WTC11 (cell line): ENCODE measurements at regions not wholly inside any gene's neighbourhood (a gene's known extent, or its start where the extent isn't known, plus 50 kb on each side); places are given as distances from the start of the nearest gene placed in this dataset.
A peak's percentile ranks its signal among the peaks of the same experiment; 100 is the strongest.

Experiments used
- ATAC-seq: fragments of 200-7000 bp; cut with Tn5 transposase; 2 replicates; pipeline ENCODE4 v1.10.0; 2021; ENCODE audit warnings: mild to moderate bottlenecking, moderate library complexity
- CTCF ChIA-PET: fragments of 300-600 bp; sonication (Branson Sonifier 250); formaldehyde crosslinking; loops from one replicate; lab custom pipeline; 2021; ENCODE audit warnings: antibody characterized with exemption; lab: Charles Lee
- POLR2A ChIA-PET: fragments of 350-600 bp; sonication (Branson Sonifier 250); formaldehyde crosslinking; loops from one replicate; lab custom pipeline; 2021; ENCODE audit warnings: antibody characterized with exemption; lab: Charles Lee
- DNase-seq: peaks from one replicate; pipeline ENCODE4 v3.0.0; 2021; ENCODE audit warnings: low spot score
- H3K27ac Mint-ChIP-seq: 2 replicates; pipeline ENCODE4 v1.8.0; 2021; ENCODE audit warnings: mixed read lengths
- H3K27me3 Mint-ChIP-seq: 2 replicates; pipeline ENCODE4 v1.8.0; 2021; ENCODE audit warnings: low read depth, mild to moderate bottlenecking, moderate library complexity, mixed read lengths
- H3K36me3 Mint-ChIP-seq: 2 replicates; pipeline ENCODE4 v1.8.0; 2021; ENCODE audit warnings: mixed read lengths
- H3K4me1 Mint-ChIP-seq: 2 replicates; pipeline ENCODE4 v1.8.0; 2022; ENCODE audit warnings: mixed read lengths
- H3K4me3 Mint-ChIP-seq: 2 replicates; pipeline ENCODE4 v1.8.0; 2021; ENCODE audit warnings: mild to moderate bottlenecking, moderate library complexity, mixed read lengths
- H3K9me3 Mint-ChIP-seq: 2 replicates; pipeline ENCODE4 v1.8.0; 2021; ENCODE audit warnings: mixed read lengths
- AFF4 ChIP-seq: sonication (generic); formaldehyde crosslinking; IDR thresholded peaks from 2 replicates; pipeline ENCODE4 v1.8.1; 2023; ENCODE audit warnings: mild to moderate bottlenecking, missing genetic modification reagents, borderline replicate concordance
- CDX4 ChIP-seq: fragments of 250-450 bp; sonication (Bioruptor Pico); IDR thresholded peaks from 2 replicates; pipeline ENCODE4 v1.9.0; 2021; ENCODE audit warnings: moderate library complexity, mild to moderate bottlenecking, inconsistent platforms, borderline replicate concordance
- FOXJ3 ChIP-seq: sonication (generic); formaldehyde crosslinking; IDR thresholded peaks from 2 replicates; pipeline ENCODE4 v1.9.0; 2021; ENCODE audit warnings: missing genetic modification reagents, mild to moderate bottlenecking, borderline replicate concordance
- IRF2 ChIP-seq: sonication (generic); formaldehyde crosslinking; IDR thresholded peaks from 2 replicates; pipeline ENCODE4 v1.8.0; 2022; ENCODE audit warnings: low read depth, missing genetic modification reagents, borderline replicate concordance
- JAZF1 ChIP-seq: fragments of 250-450 bp; sonication (Bioruptor Pico); IDR thresholded peaks from 2 replicates; pipeline ENCODE4 v1.9.0; 2021; ENCODE audit warnings: moderate library complexity, mild to moderate bottlenecking, inconsistent platforms
- NFATC4 ChIP-seq: fragments of 250-450 bp; sonication (Bioruptor Pico); IDR thresholded peaks from 2 replicates; pipeline ENCODE4 v1.9.0; 2021; ENCODE audit warnings: mild to moderate bottlenecking
- NR3C1 ChIP-seq: sonication (generic); formaldehyde crosslinking; conservative IDR thresholded peaks from 2 replicates; pipeline ENCODE4 v1.8.1; 2023; ENCODE audit warnings: low read depth, mild to moderate bottlenecking, missing genetic modification reagents
- RORB ChIP-seq: fragments of 250-450 bp; sonication (Bioruptor Pico); IDR thresholded peaks from 2 replicates; pipeline ENCODE4 v1.9.0; 2021; ENCODE audit warnings: mild to moderate bottlenecking
- TEAD1 ChIP-seq: sonication (generic); formaldehyde crosslinking; IDR thresholded peaks from 2 replicates; pipeline ENCODE4 v1.8.0; 2022; ENCODE audit warnings: mild to moderate bottlenecking, missing genetic modification reagents
- TP53 ChIP-seq: sonication (generic); formaldehyde crosslinking; IDR thresholded peaks from 2 replicates; pipeline ENCODE4 v1.8.1; 2023; ENCODE audit warnings: mild to moderate bottlenecking, missing genetic modification reagents
- ZNF138 ChIP-seq: sonication (generic); formaldehyde crosslinking; conservative IDR thresholded peaks from 2 replicates; pipeline ENCODE4 v1.8.1; 2022; ENCODE audit warnings: mild to moderate bottlenecking, moderate library complexity, missing genetic modification reagents
- ZNF232 ChIP-seq: sonication (generic); formaldehyde crosslinking; IDR thresholded peaks from 2 replicates; pipeline ENCODE4 v1.8.0; 2022; ENCODE audit warnings: mild to moderate bottlenecking, missing genetic modification reagents
- ZNF396 ChIP-seq: fragments of 250-450 bp; sonication (Bioruptor Pico); IDR thresholded peaks from 2 replicates; pipeline ENCODE4 v1.8.0; 2021; ENCODE audit warnings: mild to moderate bottlenecking, moderate library complexity, borderline replicate concordance
- ZNF423 ChIP-seq: fragments of 250-450 bp; sonication (Bioruptor Pico); IDR thresholded peaks from 2 replicates; pipeline ENCODE4 v2.1.2; 2022; ENCODE audit warnings: mild to moderate bottlenecking, moderate library complexity
- ZNF425 ChIP-seq: fragments of 250-450 bp; sonication (Bioruptor Pico); conservative IDR thresholded peaks from 2 replicates; pipeline ENCODE4 v1.9.0; 2021; ENCODE audit warnings: mild to moderate bottlenecking
- ZNF512 ChIP-seq: sonication (generic); formaldehyde crosslinking; IDR thresholded peaks from 2 replicates; pipeline ENCODE4 v1.8.1; 2022; ENCODE audit warnings: missing genetic modification reagents, borderline replicate concordance

- TF ChIP-seq NFATC4 (CRISPR knock-in tag) (no peak), IRF2 (CRISPR knock-in tag) (no peak), ZNF423 (no peak), ZNF425 (CRISPR knock-in tag) (no peak)
These were observed 289.7 kb upstream of the DPYD start (continued) for GRCh38 chr1:98210563-98210962.

- no peak for DNase-seq
- peak overlapping the region; percentile 24; the same call in 1 of the 2 replicates for H3K27ac Mint-ChIP-seq
- CTCF ChIA-PET, result no interaction called here
- H3K27me3 Mint-ChIP-seq, result peaks cover 62% of the 10 kb centered on the region
- POLR2A ChIA-PET, result no interaction called here
- no peak overlapping the region for H3K4me3 Mint-ChIP-seq
- no peaks in the 10 kb centered on the region for H3K9me3 Mint-ChIP-seq
- peak; percentile 49 for ATAC-seq
- TF ChIP-seq ZNF396 (CRISPR knock-in tag) (no peak), ZNF138 (CRISPR knock-in tag) (no peak), NR3C1 (CRISPR knock-in tag) (no peak), ZNF232 (CRISPR knock-in tag) (no peak), AFF4 (CRISPR knock-in tag) (no peak)
- peaks cover 40% of the 10 kb centered on the region for H3K4me1 Mint-ChIP-seq
- H3K36me3 Mint-ChIP-seq, result no peaks in the 10 kb centered on the region
These were observed 289.2 kb upstream of the DPYD start for GRCh38 chr1:98210064-98210463.

GRCh38 chr1:98205291-98206017, 284.6 kb upstream of the DPYD start:
- peak; percentile 88 for ATAC-seq
- Mint-ChIP-seq H3K27ac (peak overlapping the region; percentile 75), H3K9me3 (no peaks in the 10 kb centered on the region), H3K36me3 (no peaks in the 10 kb centered on the region), H3K27me3 (peaks cover 94% of the 10 kb centered on the region), H3K4me3 (peak overlapping the region; percentile 21), H3K4me1 (peaks cover 52% of the 10 kb centered on the region)
- DNase-seq, result no peak
- POLR2A ChIA-PET, result no interaction called here
- CTCF ChIA-PET, result no interaction called here
- TF ChIP-seq NFATC4 (CRISPR knock-in tag), result no peak
- no peak for TF ChIP-seq ZNF423
- no peak for TF ChIP-seq JAZF1 (CRISPR knock-in tag)
- TF ChIP-seq TEAD1 (CRISPR knock-in tag), result peak; percentile 16; the same call in 1 of the 2 replicates
- no peak for TF ChIP-seq ZNF138 (CRISPR knock-in tag)
- TF ChIP-seq RORB (CRISPR knock-in tag), result no peak
- TF ChIP-seq NR3C1 (CRISPR knock-in tag), result no peak
- TF ChIP-seq TP53 (CRISPR knock-in tag), result no peak
- TF ChIP-seq CDX4 (CRISPR knock-in tag), result no peak
- peak; percentile 99 for TF ChIP-seq ZNF512 (CRISPR knock-in tag)
- TF ChIP-seq FOXJ3 (CRISPR knock-in tag), result no peak
- TF ChIP-seq AFF4 (CRISPR knock-in tag), result no peak
